Lung (tissue), 11 donors: ENCODE measurements at regions not wholly inside any gene's neighbourhood (a gene's known extent, or its start where the extent isn't known, plus 50 kb on each side); places are given as distances from the start of the nearest gene placed in this dataset.

Experiments used
- ATAC-seq: fragments of 200-7000 bp; cut with Tn5 transposase; one replicate; pipeline ENCODE4 v1.9.1; 2020; ENCODE audit warnings: moderate number of reproducible peaks; ENCODE audit not compliant: insufficient read depth, low FRiP score
- DNase-seq, 3 donors: peaks; one replicate each; pipeline ENCODE4 v3.0.0-alpha.2; 2013 to 2017
- H3K27ac ChIP-seq, 2 donors: one replicate each; pipeline ENCODE4 v1.5.1; 2013; ENCODE audit warnings: mild to moderate bottlenecking in 2 of 2, moderate library complexity in 2 of 2, control low read depth in 1 of 2, inconsistent platforms in 1 of 2, low read depth in 1 of 2, low read length in 1 of 2
- H3K27me3 ChIP-seq, 3 donors: one replicate each; pipeline ENCODE4 v1.5.1; 2013; ENCODE audit warnings: low read length in 2 of 3; ENCODE audit not compliant: control insufficient read depth in 3 of 3, insufficient read depth in 3 of 3
- H3K36me3 ChIP-seq, 4 donors: one replicate each; pipeline ENCODE4 v1.5.1; 2013; ENCODE audit warnings: low read length in 4 of 4, mild to moderate bottlenecking in 1 of 4, moderate library complexity in 1 of 4; ENCODE audit not compliant: control insufficient read depth in 4 of 4, insufficient read depth in 4 of 4
- H3K4me1 ChIP-seq, 5 donors: one replicate each; pipeline ENCODE4 v1.5.1; 2013; ENCODE audit warnings: low read length in 5 of 5, mild to moderate bottlenecking in 2 of 5, moderate library complexity in 1 of 5; ENCODE audit not compliant: control insufficient read depth in 5 of 5, insufficient read depth in 5 of 5
- H3K4me3 ChIP-seq: one replicate; pipeline ENCODE4 v1.5.1; 2013; ENCODE audit warnings: mild to moderate bottlenecking, control low read depth, moderate library complexity
- H3K9ac ChIP-seq, 2 donors: one replicate each; pipeline ENCODE4 v1.5.1; 2013; ENCODE audit warnings: low read length in 2 of 2, control low read depth in 1 of 2; ENCODE audit not compliant: insufficient read depth in 1 of 2
- H3K9me3 ChIP-seq, 4 donors: one replicate each; pipeline ENCODE4 v1.5.1; 2013; ENCODE audit warnings: low read length in 3 of 4, mild to moderate bottlenecking in 1 of 4, moderate library complexity in 1 of 4; ENCODE audit not compliant: control insufficient read depth in 4 of 4, insufficient read depth in 3 of 4
- WGBS, 2 donors: extraction: QIAGEN DNeasy Blood & Tissue Kit; methylation state at CpG; one replicate each; pipeline ENCODE4 v1.1.7; 2013; 5-methylcytosine and 5-hydroxymethylcytosine counted together
- TF ChIP-seq, protein P1 (sequence below): IDR thresholded peaks from 2 replicates; pipeline ENCODE4 v1.5.1; 2012; ENCODE audit warnings: mild to moderate bottlenecking; ENCODE audit errors: control extremely low read depth, extremely low read depth
- donor health status: control.
- donor health status: control.
- donor health status: Bipolar disorder and iron deficiency.
- donor health status: healthy.
- donor health status: DM: yes; HTN: yes; CAD: no.

DNA sequence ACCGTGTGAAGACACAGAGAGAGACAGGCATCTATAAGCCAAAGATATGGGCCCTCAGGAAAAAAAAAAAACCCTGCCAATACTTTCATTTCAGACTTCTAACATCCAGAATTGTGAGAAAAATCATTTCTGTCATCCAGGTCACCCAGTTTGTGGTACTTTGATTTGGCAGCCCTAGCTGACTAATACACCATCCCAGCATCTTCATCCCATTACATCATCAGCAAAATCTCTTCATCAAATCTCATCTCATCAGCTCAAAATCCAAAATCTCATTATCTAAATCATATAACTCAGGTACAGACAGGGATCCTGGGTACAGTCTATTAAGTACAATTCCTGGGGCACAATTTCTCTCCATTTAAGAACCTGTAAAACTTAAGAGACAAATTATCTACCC, 51.9 kb upstream of the GJA8 start:
- no peak for ATAC-seq
- Histone ChIP-seq H3K4me3 (no peak overlapping the region), H3K9me3 (no peaks in the 10 kb centered on the region), H3K27ac (no peak overlapping the region), H3K9ac (no peak overlapping the region), H3K4me1 (peaks cover 0 to 6% (median 4%) of the 10 kb centered on the region in 5 donors), H3K36me3 (no peaks in the 10 kb centered on the region), H3K27me3 (peaks cover 0 to 35% (median 2%) of the 10 kb centered on the region in 3 donors)
- WGBS, 2 donors, result 93 to 95% methylated on average over 1 of the region's 1 CpG
- TF ChIP-seq, protein P1, sequence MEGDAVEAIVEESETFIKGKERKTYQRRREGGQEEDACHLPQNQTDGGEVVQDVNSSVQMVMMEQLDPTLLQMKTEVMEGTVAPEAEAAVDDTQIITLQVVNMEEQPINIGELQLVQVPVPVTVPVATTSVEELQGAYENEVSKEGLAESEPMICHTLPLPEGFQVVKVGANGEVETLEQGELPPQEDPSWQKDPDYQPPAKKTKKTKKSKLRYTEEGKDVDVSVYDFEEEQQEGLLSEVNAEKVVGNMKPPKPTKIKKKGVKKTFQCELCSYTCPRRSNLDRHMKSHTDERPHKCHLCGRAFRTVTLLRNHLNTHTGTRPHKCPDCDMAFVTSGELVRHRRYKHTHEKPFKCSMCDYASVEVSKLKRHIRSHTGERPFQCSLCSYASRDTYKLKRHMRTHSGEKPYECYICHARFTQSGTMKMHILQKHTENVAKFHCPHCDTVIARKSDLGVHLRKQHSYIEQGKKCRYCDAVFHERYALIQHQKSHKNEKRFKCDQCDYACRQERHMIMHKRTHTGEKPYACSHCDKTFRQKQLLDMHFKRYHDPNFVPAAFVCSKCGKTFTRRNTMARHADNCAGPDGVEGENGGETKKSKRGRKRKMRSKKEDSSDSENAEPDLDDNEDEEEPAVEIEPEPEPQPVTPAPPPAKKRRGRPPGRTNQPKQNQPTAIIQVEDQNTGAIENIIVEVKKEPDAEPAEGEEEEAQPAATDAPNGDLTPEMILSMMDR, result no peak
- DNase-seq, result no peak

DNA sequence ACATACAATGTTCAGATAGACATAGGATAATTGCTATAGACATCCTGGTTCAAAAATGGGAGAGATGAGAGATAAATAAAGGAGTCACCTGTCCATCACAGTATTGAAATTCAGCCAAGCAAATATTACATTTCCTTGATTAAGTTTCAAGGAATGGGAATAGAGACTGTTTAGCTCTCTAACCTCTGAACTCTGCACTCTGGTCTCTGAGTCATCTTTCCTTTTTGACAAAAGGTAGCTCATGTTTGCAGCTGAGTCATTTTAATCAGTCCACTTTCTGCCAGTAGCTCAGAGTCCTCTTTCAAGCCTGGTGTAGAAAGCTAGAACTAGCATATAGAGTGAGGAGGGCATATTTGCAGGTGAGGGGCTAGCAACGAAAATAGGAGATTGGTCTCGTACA, 51.4 kb upstream of the GJA8 start:
- Histone ChIP-seq H3K9ac (no peak overlapping the region), H3K27ac (no peak overlapping the region), H3K36me3 (no peaks in the 10 kb centered on the region), H3K27me3 (peaks cover 0 to 34% (median 2%) of the 10 kb centered on the region in 3 donors), H3K4me1 (peaks cover 0 to 6% (median 4%) of the 10 kb centered on the region in 5 donors), H3K9me3 (no peaks in the 10 kb centered on the region), H3K4me3 (no peak overlapping the region)
- DNase-seq (no peak), ATAC-seq (no peak)
- TF ChIP-seq, protein P1, result no peak
- 90 to 93% methylated on average over 2 of the region's 2 CpGs for WGBS, 2 donors

DNA sequence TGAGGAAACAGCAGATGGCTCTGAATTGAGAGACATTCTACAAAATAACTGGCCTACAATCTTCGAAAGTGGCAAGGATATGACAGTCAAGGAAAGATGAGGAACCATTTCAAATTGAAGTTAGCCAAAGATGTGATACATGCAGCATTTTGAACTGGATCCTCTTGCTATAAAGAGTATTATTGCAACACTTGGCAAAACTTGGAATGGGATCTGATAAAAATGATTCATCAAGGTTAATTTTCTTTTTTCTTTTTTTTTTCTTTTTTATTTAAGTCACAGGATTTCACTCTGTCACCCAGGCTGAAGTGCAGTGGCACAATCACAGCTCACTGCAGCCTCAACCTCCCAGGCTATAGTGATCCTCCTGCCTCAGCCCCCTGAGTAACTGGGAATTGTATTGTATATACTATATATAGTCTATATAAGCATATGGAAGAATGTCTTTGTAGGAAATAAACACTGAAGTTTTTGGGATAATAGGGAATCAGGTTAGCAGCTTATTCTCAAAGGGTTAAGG, 49.8 kb upstream of the GJA8 start:
- WGBS, 2 donors, result 89 to 98% methylated on average over 1 of the region's 1 CpG
- no peak overlapping the region for H3K9ac ChIP-seq
- no peaks in the 10 kb centered on the region for H3K36me3 ChIP-seq
- no peak for ATAC-seq
- H3K27ac ChIP-seq, result no peak overlapping the region
- TF ChIP-seq, protein P1, result no peak
- no peak for DNase-seq
- H3K4me3 ChIP-seq, result no peak overlapping the region
- peaks cover 0 to 28% (median 2%) of the 10 kb centered on the region in 3 donors for H3K27me3 ChIP-seq
- no peaks in the 10 kb centered on the region for H3K9me3 ChIP-seq
- H3K4me1 ChIP-seq, result peaks cover 0 to 6% (median 3%) of the 10 kb centered on the region in 5 donors
